Endothelial cell of umbilical vein (primary cell): ENCODE measurements at regions not wholly inside any gene's neighbourhood (a gene's known extent, or its start where the extent isn't known, plus 50 kb on each side); places are given as distances from the start of the nearest gene placed in this dataset.
"Not testable (repeated sequence)": the region's sequence is repeated elsewhere in the genome, so short reads cannot be mapped to it uniquely, and the experiment has no call there.

Source experiments
- BruUV-seq: library from RNA; stranded (reverse); fragments of 400-500 nt; replicated peaks from 2 replicates; lab custom pipeline; 2021; lab: Mats Ljungman, UMichigan
- CTCF ChIA-PET: fragments of 300-600, 350-600 bp; sonication (Branson Sonifier 250); formaldehyde crosslinking; loops from one replicate; lab custom pipeline; 2021; ENCODE audit warnings: antibody characterized with exemption, inconsistent platforms; lab: Charles Lee
- POLR2A ChIA-PET: fragments of 300-600, 350-600 bp; sonication (Branson Sonifier 250); formaldehyde crosslinking; loops from one replicate; lab custom pipeline; 2021; ENCODE audit warnings: antibody characterized with exemption, inconsistent platforms; lab: Charles Lee
- DNase-seq: peaks from one replicate; pipeline ENCODE4 v3.0.0-alpha.2; 2011; ENCODE audit warnings: low read depth, low spot score
- FAIRE-seq: peaks from 2 replicates; lab custom pipeline; 2011; peaks lifted over from hg19 to GRCh38; lab: Jason Lieb, UNC
- H2AFZ ChIP-seq: 2 replicates; pipeline ENCODE4 v1.6.0; 2012; ENCODE audit warnings: low read depth, low read length, control low read depth, inconsistent platforms
- H3K27ac ChIP-seq: 2 replicates; pipeline ENCODE4 v1.5.1; 2011; ENCODE audit warnings: low read depth, mild to moderate bottlenecking, control low read depth, low read length, moderate library complexity; ENCODE audit not compliant: insufficient read depth
- H3K27me3 ChIP-seq, 2 experiments: 2 replicates each; pipeline versions ENCODE4 v1.6.0 to v1.6.1; 2011; ENCODE audit warnings: low read length in 2 of 2, mixed read lengths in 1 of 2; ENCODE audit not compliant: control insufficient read depth in 2 of 2, insufficient read depth in 2 of 2
- H3K36me3 ChIP-seq, 2 experiments: 2 replicates in 1 of 2; 3 replicates in 1 of 2; pipeline ENCODE4 v1.5.1; 2011; ENCODE audit warnings: low read length in 2 of 2, mild to moderate bottlenecking in 1 of 2, moderate library complexity in 1 of 2; ENCODE audit not compliant: control insufficient read depth in 2 of 2, insufficient read depth in 2 of 2; ENCODE audit errors: extremely low read depth in 1 of 2
- H3K4me1 ChIP-seq: 3 replicates; pipeline ENCODE4 v1.5.1; 2011; ENCODE audit warnings: mild to moderate bottlenecking, low read length; ENCODE audit not compliant: control insufficient read depth, insufficient read depth; ENCODE audit errors: extremely low read depth
- H3K4me2 ChIP-seq: 2 replicates; pipeline ENCODE4 v1.6.1; 2011; ENCODE audit warnings: low read length, control low read depth, mixed read lengths; ENCODE audit not compliant: insufficient read depth
- H3K4me3 ChIP-seq, 3 experiments: fragments of 200-600 bp in 1 of 3; sonication (generic), shearing (Covaris generic) in 1 of 3; replicated peaks in 1 of 3; 2 replicates each; pipeline ENCODE4 v1.5.1; 2011 to 2016; ENCODE audit warnings: control low read depth in 3 of 3, low read length in 3 of 3, mild to moderate bottlenecking in 2 of 3, inconsistent platforms in 1 of 3, low read depth in 1 of 3, moderate library complexity in 1 of 3; ENCODE audit not compliant: insufficient read depth in 1 of 3
- H3K79me2 ChIP-seq: 2 replicates; pipeline ENCODE4 v1.6.0; 2012; ENCODE audit warnings: low read length, inconsistent platforms; ENCODE audit not compliant: control insufficient read depth, insufficient read depth
- H3K9ac ChIP-seq: replicated peaks from 2 replicates; pipeline ENCODE3; 2011; ENCODE audit warnings: low read length, control low read depth; ENCODE audit not compliant: insufficient read depth; ENCODE audit errors: extremely low read depth
- H3K9me1 ChIP-seq: replicated peaks from 3 replicates; pipeline ENCODE4 v1.6.0; 2011; ENCODE audit warnings: mild to moderate bottlenecking, low read length; ENCODE audit not compliant: control insufficient read depth, insufficient read depth; ENCODE audit errors: extremely low read depth
- H3K9me3 ChIP-seq: replicated peaks from 2 replicates; pipeline ENCODE4 v1.5.1; 2012; ENCODE audit warnings: low read length, inconsistent platforms; ENCODE audit not compliant: control insufficient read depth, insufficient read depth
- H4K20me1 ChIP-seq: replicated peaks from 2 replicates; pipeline ENCODE3; 2011; ENCODE audit warnings: mild to moderate bottlenecking, low read length; ENCODE audit not compliant: control insufficient read depth, insufficient read depth; ENCODE audit errors: extremely low read depth
- CTCF ChIP-seq, 2 donors: IDR thresholded peaks; 1 replicate in 1 of 2; 2 replicates in 1 of 2; pipeline ENCODE4 v1.5.1; 2011; ENCODE audit warnings: low read length in 2 of 2, mild to moderate bottlenecking in 2 of 2, moderate library complexity in 2 of 2, control low read depth in 1 of 2, inconsistent platforms in 1 of 2, low read depth in 1 of 2; ENCODE audit not compliant: insufficient read depth in 1 of 2; ENCODE audit errors: extremely low read depth in 1 of 2
- dilution Hi-C: fragments of 300-500 bp; cut with MboI; formaldehyde crosslinking; loops from one replicate; pipeline ENCODE4 v1.15.0; 2019; ENCODE audit warnings: low sequenced_read_pairs; ENCODE audit not compliant: extremely low pct_ligation_motif_present
- intact Hi-C: fragments of 100-400 bp; cut with micrococcal nuclease; formaldehyde crosslinking; loops from one replicate; pipeline ENCODE4 v1.10.0; 2022

GRCh38 chr6:163732479-163732878 is 318.0 kb downstream of the QKI start:
- Histone ChIP-seq H3K4me2 (no peak overlapping the region), H3K9ac (no peak overlapping the region), H3K36me3 (no peaks in the 10 kb centered on the region), H3K27ac (no peak overlapping the region), H3K9me3 (no peaks in the 10 kb centered on the region), H2AFZ (no peak overlapping the region), H3K27me3 (no peaks in the 10 kb centered on the region), H3K4me1 (no peaks in the 10 kb centered on the region), H3K79me2 (no peaks in the 10 kb centered on the region), H4K20me1 (no peaks in the 10 kb centered on the region), H3K4me3 (no peak overlapping the region), H3K9me1 (no peaks in the 10 kb centered on the region)
- FAIRE-seq (no peak), DNase-seq (no peak)
- POLR2A ChIA-PET = no interaction called here
- dilution Hi-C loops = no loop called here
- TF ChIP-seq CTCF (IDR thresholded peaks at IDR 0.05; ENCODE audit: extremely low read depth in 1 of 2, insufficient read depth in 1 of 2, low read depth in 1 of 2, low read length in 2 of 2) = no peak
- BruUV-seq = no TSS peak
- CTCF ChIA-PET = no interaction called here
- intact Hi-C loops = no loop called here

DNA sequence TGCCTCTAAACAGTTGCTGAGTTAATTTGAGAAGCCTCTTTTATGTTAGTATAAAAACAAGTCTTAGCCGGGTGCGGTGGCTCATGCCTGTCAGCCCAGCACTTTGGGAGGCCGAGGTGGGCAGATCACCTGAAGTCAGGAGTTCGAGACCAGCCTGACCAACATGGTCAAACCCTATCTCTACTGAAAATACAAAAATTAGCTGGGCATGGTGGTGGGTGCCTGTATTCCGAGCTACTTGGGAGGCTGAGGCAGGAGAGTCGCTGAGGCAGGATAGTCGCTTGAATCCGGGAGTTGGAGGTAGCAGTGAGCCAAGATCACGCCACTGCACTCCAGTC is 317.5 kb downstream of the QKI start:
- BruUV-seq, H3K79me2 ChIP-seq, H4K20me1 ChIP-seq, H2AFZ ChIP-seq, H3K4me2 ChIP-seq, POLR2A ChIA-PET, H3K36me3 ChIP-seq, H3K4me1 ChIP-seq, CTCF ChIA-PET, FAIRE-seq, H3K4me3 ChIP-seq, intact Hi-C loops, H3K27ac ChIP-seq, H3K9ac ChIP-seq, H3K9me1 ChIP-seq, H3K9me3 ChIP-seq, dilution Hi-C loops, DNase-seq, H3K27me3 ChIP-seq: not testable (repeated sequence)
